ENCODE measurements at regions not wholly inside any gene's neighbourhood (a gene's known extent, or its start where the extent isn't known, plus 50 kb on each side); places are given as distances from the start of the nearest gene placed in this dataset.
"Not testable (repeated sequence)": the region's sequence is repeated elsewhere in the genome, so short reads cannot be mapped to it uniquely, and the experiment has no call there.

- DNase-seq, result peak; percentile 7
Observed at GRCh38 chr2:192983173-192983572, 788.4 kb upstream of the TMEFF2 start.

DNA sequence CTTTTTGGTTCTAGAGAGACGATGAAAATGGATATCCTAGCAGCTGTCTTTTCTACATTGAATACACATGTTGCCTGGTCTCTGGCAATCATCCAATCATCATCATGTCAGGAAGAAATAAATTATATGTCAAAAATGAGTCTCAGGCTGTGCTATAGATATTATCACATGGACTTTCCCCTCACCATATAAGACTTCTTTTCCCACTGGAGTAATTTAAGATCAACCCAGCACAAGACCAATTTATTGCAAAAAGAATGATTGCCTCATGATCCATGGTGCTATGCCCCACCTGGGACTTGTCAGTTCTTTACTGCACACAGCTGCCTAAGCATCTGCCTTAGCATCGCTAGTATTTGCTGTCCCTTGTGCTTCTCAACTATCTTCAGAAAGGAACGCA, 783.7 kb upstream of the TMEFF2 start:
- DNase-seq, result peak; percentile 80

DNA sequence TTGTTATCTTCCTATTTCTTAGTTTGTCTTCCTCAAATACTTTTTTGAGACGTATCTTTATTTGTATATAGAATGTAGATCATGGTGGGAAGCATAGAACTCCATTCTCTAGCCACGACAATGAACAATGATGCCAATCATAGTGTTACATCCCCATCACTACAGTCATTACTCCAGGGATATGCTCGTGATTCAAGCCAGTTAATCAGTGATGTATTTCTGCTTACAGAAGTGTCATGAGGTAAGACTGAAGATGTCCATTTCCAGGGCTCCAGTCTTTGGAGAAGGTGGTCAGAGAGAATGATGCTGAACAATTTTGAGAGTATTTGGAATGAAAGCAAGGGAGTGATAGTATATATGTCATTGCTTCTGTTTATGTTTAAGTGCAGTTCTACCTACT, 777.2 kb upstream of the TMEFF2 start:
- DNase-seq, result no peak

DNA sequence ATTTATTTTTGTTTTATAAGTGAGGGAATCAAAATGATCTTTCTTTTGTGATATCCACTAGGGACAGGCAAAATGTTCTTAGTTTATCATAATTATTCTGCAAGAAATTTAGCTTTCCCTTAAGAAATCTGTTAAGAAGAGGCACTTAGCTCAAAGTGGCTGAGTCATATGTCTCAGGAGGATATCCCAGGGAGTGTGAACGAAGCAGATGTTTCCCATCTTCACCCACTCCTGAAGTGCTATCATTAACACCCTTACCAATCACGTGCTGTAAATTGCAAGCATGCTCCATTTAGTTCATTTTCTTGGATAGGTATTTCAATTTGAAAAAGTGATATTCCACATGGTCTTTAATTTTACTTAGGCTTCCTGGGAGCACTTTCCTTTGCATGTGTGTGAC, 774.3 kb upstream of the TMEFF2 start:
- DNase-seq, result no peak

DNA sequence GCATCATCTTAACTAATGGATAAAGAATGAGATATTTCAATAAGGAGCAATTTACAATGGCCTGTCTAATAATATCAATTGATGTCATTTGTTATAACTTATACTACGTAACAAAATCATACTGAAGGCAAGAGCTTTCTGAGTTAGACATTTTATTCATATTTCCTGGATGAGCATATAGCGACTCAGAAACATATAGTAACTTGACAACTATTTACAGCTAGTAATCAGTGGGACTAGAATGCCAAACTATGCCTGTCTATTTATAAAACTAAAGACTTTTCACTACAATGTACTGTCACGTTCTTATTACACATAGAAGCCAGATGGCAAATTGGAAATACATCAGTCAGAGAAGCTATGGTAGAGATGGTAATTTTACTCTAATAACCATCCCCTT, 766.2 kb upstream of the TMEFF2 start:
- DNase-seq, result no peak

GRCh38 chr2:192958615-192959014, 763.9 kb upstream of the TMEFF2 start:
- DNase-seq, result not testable (repeated sequence)

DNA sequence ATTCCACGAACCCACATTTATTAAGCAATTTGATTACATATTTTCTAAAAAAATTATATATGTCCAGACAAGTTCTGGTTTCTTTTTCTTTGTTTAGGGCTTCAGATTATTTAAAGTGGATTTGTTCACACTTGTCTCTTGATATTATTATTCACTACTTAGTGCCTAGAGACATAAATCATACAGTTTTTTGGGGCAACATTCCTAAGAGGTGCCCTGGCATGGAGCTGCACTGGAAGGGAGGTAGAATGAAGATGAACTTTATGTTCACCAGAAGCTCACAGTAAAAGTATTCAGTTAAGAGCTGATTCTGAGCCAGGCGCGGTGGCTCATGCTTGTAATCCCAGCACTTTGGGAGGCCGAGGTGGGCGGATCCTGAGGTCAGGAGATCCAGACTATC, 762.7 kb upstream of the TMEFF2 start:
- no peak for DNase-seq

DNA sequence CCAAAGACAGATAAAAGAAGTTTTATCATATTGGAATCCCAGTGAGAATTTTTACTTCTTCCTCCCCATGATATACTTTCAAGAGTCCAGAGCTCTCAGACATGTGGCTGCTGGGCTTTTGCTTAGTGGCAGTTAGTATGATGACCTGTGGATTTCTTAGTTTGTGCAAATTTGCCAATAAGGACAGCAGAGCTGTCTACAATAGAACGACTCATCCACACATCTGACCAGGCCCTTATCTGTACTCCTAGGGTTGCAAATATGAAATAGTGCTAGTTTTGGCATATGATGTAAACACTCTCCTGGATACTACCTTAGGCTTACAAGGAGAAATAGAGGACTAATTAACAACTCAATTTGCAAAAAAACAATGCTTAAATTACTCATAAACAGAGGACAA, 758.4 kb upstream of the TMEFF2 start:
- DNase-seq, result no peak

DNA sequence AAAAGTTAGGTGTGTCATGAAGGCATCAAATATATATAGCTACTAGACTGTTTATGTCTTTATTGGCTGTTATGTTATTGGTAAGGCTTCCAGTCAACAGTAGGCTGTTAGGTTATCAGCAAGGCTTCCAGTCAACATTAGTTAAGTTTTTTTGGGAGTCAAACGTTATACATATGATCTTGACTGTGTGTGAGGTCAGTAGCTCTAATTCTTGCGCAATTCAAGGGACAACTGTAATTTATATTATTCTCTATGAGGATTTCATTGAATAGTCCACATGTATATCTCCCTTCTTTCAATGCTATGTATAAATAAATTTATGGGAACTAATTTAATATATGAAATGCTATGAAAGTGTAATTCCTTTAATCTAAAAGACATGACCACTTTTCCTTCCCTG, 757.5 kb upstream of the TMEFF2 start:
- DNase-seq, result no peak

GRCh38 chr2:192948316-192948715, 753.6 kb upstream of the TMEFF2 start:
- DNase-seq, result no peak

- no peak for DNase-seq
Observed at GRCh38 chr2:192947352-192947751, 752.6 kb upstream of the TMEFF2 start.

DNA sequence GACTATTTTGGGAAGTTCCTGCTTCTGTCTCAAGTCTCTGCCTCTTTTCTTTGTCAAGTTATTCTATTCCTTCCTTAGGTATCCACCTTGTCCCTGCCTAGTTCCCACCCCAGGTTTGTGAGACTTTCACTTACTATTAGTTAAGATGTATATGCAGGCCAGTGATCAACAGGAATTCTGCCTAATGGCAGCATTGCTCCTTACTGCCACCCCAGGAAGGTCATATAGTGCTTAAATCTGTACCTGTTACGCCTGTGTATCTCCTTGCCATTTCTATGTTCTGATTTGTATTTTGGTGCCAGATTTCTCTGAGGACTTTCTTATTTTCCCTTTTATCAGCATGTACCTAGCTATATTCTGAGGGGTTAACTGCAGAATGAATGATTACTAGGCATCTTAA, 746.0 kb upstream of the TMEFF2 start:
- no peak for DNase-seq

DNA sequence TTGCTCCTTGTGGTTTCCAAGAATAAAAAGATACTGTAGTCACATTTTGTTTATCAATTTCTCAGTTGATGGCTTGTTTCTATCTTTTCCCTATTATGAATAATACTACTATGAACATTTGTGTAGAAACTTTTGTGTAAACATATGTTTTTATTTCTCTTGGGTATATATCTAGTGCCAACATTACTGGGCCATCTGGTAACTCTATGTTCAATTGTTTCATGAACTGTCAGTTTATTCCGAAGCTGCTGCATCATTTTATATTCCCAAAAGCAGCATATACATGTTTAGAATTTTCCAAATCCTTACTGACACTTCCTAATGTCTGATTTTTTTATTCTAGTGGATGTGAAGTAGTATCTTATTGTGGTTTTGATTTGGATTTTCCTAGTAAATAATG, 737.6 kb upstream of the TMEFF2 start:
- DNase-seq, result no peak

- DNase-seq, result not testable (repeated sequence)
Observed at GRCh38 chr2:192921631-192922030, 726.9 kb upstream of the TMEFF2 start.

DNA sequence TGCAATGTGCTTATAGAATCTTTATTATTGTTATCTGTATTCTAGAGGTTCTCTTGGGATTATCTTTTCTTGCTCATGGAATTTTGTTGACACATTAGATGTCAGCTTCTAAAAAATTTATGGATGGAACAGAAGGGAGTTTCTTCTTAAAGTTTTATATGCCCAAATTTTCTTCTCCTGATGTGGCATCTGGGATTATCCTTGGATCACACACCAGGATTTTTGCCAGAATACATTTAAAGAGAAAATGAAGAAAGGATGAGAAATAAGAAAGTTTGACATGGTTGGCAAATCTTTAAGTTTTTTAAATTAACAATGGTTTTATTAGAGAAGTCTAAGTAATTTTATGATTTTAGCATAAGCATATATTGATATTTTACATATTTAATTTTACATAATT, 706.7 kb upstream of the TMEFF2 start:
- DNase-seq, result no peak

DNA sequence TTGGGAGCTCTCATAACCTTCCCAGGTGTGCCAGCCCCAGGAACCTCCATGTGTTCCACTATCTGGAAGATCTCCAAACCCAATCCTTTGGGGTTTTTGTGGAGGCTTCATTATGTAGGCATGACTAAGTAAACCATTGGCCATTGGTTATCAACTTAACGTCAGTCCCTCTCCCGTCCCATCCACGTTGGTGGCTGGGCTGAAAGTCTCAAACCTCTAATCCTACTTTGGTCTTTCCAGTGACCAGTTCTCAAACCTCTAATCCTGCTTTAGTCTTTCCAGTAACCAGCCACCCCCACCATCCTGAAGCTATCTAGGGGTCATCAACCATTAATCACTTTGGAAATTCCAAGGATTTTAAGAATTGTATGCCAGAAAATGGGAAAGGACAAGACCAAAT, 704.7 kb upstream of the TMEFF2 start:
- DNase-seq, result no peak

GRCh38 chr2:192893976-192894375, 699.2 kb upstream of the TMEFF2 start:
- DNase-seq, result not testable (repeated sequence)

DNA sequence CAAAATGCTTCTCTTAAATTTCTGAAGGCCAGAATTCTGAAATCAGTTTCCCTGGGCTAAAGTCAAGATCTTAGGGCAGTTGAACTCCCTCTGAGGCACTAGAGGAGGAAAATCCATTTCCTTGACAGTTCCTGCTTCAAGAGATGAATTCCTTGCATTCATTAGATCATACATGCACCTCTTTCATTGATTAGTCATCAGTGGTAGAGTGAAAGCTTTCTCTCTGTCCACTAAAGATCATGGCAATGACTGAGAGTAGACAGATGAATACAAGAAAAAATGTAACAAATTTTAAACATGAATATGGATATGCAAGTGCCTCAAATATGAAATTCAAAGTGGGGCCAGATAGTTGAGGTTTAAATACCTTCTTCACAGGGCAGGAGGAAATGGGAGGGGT, 693.4 kb upstream of the TMEFF2 start:
- no peak for DNase-seq

DNA sequence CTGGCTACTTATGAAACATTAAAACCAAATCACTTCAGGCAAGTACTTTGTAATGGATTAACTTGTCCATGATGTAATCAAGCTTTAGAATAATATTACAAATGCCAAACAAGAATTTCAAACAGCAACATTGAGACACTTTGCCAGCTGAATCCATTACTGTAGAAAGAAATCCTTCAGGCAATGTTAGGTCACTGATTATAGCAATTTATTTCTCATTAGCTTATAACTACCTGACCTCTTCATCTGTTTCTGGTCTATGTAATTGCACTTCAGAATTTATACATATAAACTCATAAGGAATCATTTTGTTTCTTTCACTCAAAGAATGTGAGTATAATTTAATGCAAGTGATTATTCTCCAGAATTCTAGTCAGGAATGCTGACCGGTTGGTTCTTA, 692.6 kb upstream of the TMEFF2 start:
- DNase-seq, result no peak

- no peak for DNase-seq
Observed at GRCh38 chr2:192886636-192887035, 691.9 kb upstream of the TMEFF2 start.

DNA sequence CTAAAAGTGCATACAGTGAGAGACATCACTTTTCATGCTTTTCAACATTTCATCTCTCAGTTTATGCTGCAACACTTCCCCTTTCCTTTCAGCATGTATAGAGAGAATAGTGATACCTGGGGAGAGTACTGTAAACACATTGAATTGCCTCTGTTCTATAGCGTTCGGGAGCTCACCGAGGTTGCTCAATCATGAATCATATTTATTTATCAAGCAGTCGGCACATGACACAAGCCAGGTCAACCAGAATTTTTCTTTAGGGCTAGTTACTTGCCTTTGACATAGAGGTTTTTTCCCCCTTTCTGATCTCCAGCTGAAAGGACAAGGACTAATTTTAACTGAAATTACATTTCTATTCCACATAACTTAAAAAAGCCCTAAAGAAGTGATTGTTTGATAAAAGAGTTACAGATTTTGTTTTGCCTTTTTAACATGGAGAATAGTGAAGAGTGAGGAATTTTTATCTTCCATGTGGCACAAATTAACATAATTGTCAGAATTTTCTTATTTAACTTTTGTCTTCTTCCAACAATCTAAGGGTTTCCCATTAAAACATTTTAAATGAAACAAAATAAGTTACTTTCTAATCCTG, 690.9 kb upstream of the TMEFF2 start:
- DNase-seq, result no peak

DNA sequence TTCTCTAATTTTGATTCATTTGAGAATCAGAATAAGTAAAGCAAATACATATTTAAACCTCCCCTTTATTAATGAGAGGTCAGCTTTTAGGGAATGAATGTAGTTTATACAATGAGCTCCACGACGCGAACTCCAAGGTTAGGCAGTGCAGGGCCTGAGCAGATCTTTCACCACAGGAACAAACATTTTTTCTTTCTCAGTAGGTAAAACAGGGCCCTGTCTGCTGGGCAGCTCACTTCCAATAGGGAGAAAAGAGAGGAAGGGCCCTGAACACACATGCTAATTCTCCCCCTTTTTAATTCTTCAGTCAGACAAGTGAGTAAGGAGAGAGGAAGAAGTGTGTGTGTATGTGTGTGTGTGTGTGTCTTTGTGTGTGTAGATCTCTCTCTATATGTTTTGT, 682.4 kb upstream of the TMEFF2 start:
- no peak for DNase-seq

GRCh38 chr2:192876698-192877097, 682.0 kb upstream of the TMEFF2 start:
- DNase-seq, result no peak

DNA sequence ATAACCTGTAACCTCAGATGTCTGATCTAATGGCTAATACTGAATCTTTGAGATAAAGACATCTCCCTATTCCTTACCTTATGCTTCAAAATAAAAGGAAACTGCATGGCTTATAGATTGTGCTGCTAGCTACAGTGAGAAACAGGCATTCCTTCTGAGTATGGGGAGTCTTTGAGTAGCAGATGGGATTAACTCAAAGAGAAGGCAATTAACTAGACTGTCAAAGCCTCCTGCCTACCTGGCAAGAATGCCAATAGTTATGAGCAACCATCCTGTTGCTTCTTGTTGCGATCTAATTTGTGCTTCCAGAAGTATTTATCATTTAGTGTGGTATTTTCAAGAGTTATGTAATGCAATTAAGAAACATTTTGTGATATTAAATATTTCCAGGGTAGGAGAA, 660.0 kb upstream of the TMEFF2 start:
- no peak for DNase-seq

DNA sequence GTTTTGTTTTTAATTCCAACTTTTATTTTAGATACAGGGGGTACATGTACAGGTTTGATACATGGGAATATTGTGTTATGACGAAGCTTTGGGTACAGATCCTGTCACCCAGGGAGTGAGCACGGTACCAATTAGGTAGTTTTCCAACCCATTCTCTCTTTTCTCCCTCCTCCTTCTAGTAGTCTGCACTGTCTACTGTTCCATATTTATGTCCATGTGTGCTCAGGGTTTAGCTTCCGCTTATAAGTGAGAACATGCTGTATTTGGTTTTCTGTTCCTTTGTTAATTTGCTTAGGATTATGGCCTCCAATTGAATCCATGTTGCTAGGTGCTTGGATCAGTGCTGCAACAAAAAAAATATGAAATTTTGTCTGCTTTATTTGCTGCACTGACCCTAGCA, 659.3 kb upstream of the TMEFF2 start:
- no peak for DNase-seq

- DNase-seq, result no peak
Observed at GRCh38 chr2:192828947-192829346, 634.2 kb upstream of the TMEFF2 start.
